Fibroblast of upper back skin (primary cell): ENCODE measurements at regions not wholly inside any gene's neighbourhood (a gene's known extent, or its start where the extent isn't known, plus 50 kb on each side); places are given as distances from the start of the nearest gene placed in this dataset.
"Not testable (repeated sequence)": the region's sequence is repeated elsewhere in the genome, so short reads cannot be mapped to it uniquely, and the experiment has no call there.

ENCODE experiments used
- DNase-seq: peaks from one replicate; pipeline ENCODE4 v3.0.0-alpha.2; 2013

- not testable (repeated sequence) for DNase-seq
These were observed 822.1 kb downstream of the KCNMA1 start for GRCh38 chr10:76815505-76815904.

- DNase-seq = no peak
These were observed 826.2 kb downstream of the KCNMA1 start for GRCh38 chr10:76811430-76811829.

GRCh38 chr10:76788452-76788811 lies 849.2 kb downstream of the KCNMA1 start:
- DNase-seq = no peak

GRCh38 chr10:76787746-76788451 lies 849.7 kb downstream of the KCNMA1 start:
- no peak for DNase-seq

- DNase-seq = no peak
These were observed 851.0 kb downstream of the KCNMA1 start for GRCh38 chr10:76786504-76787072.

- DNase-seq = no peak
These were observed 853.5 kb downstream of the KCNMA1 start for GRCh38 chr10:76784076-76784475.

- no peak for DNase-seq
These were observed 857.8 kb downstream of the KCNMA1 start for GRCh38 chr10:76779796-76780301.

- peak; percentile 57 for DNase-seq
These were observed 858.5 kb downstream of the KCNMA1 start for GRCh38 chr10:76778914-76779795.

GRCh38 chr10:76774987-76775603 lies 862.5 kb downstream of the KCNMA1 start:
- no peak for DNase-seq

GRCh38 chr10:76769582-76769981 lies 868.0 kb downstream of the KCNMA1 start:
- DNase-seq = no peak

- no peak for DNase-seq
These were observed 868.4 kb downstream of the KCNMA1 start for GRCh38 chr10:76769161-76769560.

- no peak for DNase-seq
These were observed 870.9 kb downstream of the KCNMA1 start for GRCh38 chr10:76766682-76767081.

- DNase-seq = not testable (repeated sequence)
These were observed 872.7 kb downstream of the KCNMA1 start for GRCh38 chr10:76764921-76765320.

GRCh38 chr10:76764177-76764576 lies 873.4 kb downstream of the KCNMA1 start:
- DNase-seq = no peak

GRCh38 chr10:76763376-76763775 lies 874.2 kb downstream of the KCNMA1 start:
- DNase-seq = no peak

GRCh38 chr10:76759681-76760080 lies 877.9 kb downstream of the KCNMA1 start:
- no peak for DNase-seq

GRCh38 chr10:76743169-76743568 lies 894.4 kb downstream of the KCNMA1 start:
- no peak for DNase-seq

- no peak for DNase-seq
These were observed 897.1 kb downstream of the KCNMA1 start for GRCh38 chr10:76740514-76740913.

- no peak for DNase-seq
These were observed 898.6 kb downstream of the KCNMA1 start for GRCh38 chr10:76738991-76739390.

- peak; percentile 75 for DNase-seq
These were observed 900.6 kb downstream of the KCNMA1 start for GRCh38 chr10:76736815-76737618.

- DNase-seq = no peak
These were observed 901.2 kb downstream of the KCNMA1 start for GRCh38 chr10:76736392-76736791.

GRCh38 chr10:76735866-76736265 lies 901.7 kb downstream of the KCNMA1 start:
- DNase-seq = no peak
